Upper lobe of left lung (tissue), 6 donors: ENCODE measurements at regions not wholly inside any gene's neighbourhood (a gene's known extent, or its start where the extent isn't known, plus 50 kb on each side); places are given as distances from the start of the nearest gene placed in this dataset.

Experiments used
- ATAC-seq, 2 donors: fragments of 200-7000 bp; cut with Tn5 transposase; one replicate each; pipeline ENCODE4 v1.9.1; 2022; ENCODE audit warnings: mild to moderate bottlenecking in 2 of 2, moderate library complexity in 2 of 2; ENCODE audit not compliant: low FRiP score in 2 of 2
- DNase-seq, 2 donors: peaks; one replicate each; pipeline ENCODE4 v3.0.0-alpha.2; 2019 to 2020
- H3K27ac ChIP-seq, 4 donors: fragments of 200-600 bp; sonication (generic); one replicate each; pipeline ENCODE4 v1.5.1; 2016 to 2019
- H3K27me3 ChIP-seq, 4 donors: fragments of 200-600 bp; sonication (generic); one replicate each; pipeline ENCODE4 v1.5.1; 2017 to 2019
- H3K36me3 ChIP-seq, 4 donors: fragments of 200-600 bp; sonication (generic); one replicate each; pipeline ENCODE4 v1.5.1; 2016 to 2019
- H3K4me1 ChIP-seq, 4 donors: fragments of 200-600 bp; sonication (generic); one replicate each; pipeline ENCODE4 v1.5.1; 2018 to 2019
- H3K4me3 ChIP-seq, 4 donors: fragments of 200-600 bp; sonication (generic); one replicate each; pipeline ENCODE4 v1.5.1; 2017 to 2019; ENCODE audit warnings: mild to moderate bottlenecking in 2 of 4, moderate library complexity in 1 of 4
- H3K9me3 ChIP-seq, 4 donors: fragments of 200-600 bp; sonication (generic); one replicate each; pipeline ENCODE4 v1.5.1; 2018 to 2019
- CTCF ChIP-seq, 6 experiments: fragments of 450-650 bp in 4 of 6; fragments of 200-600 bp in 2 of 6; sonication (generic) in 2 of 6; IDR thresholded peaks; one replicate each; pipeline ENCODE4 v1.5.1; 2016 to 2019; ENCODE audit warnings: antibody characterized with exemption in 6 of 6
- EP300 ChIP-seq, 4 donors: sonication (generic); formaldehyde crosslinking; IDR thresholded peaks; one replicate each; pipeline ENCODE4 v1.5.1; 2017; ENCODE audit warnings: antibody characterized with exemption in 4 of 4, control low read depth in 2 of 4
- POLR2A ChIP-seq, 4 donors: fragments of 450-650 bp; IDR thresholded peaks; one replicate each; pipeline ENCODE4 v1.5.1; 2016 to 2017; ENCODE audit warnings: antibody characterized with exemption in 4 of 4, mild to moderate bottlenecking in 2 of 4
- POLR2AphosphoS5 ChIP-seq, 2 donors: sonication (generic); formaldehyde crosslinking; IDR thresholded peaks; one replicate each; pipeline ENCODE4 v1.5.1; 2017; ENCODE audit warnings: antibody characterized with exemption in 2 of 2
- WGBS, 2 donors: methylation state at CpG; one replicate each; pipeline ENCODE4 v1.1.5; 2017 to 2018; 5-methylcytosine and 5-hydroxymethylcytosine counted together
- donor health status: DM: no; HTN: no; CAD: no; lungs with moderate emphysema.
- donor health status: DM: no; HTN: yes; CAD: no; lungs with severe emphysema.

- WGBS, 2 donors = 68 to 76% methylated on average over 6 of the region's 6 CpGs
- ATAC-seq (no peak), DNase-seq (no peak)
- no peaks in the 10 kb centered on the region for H3K36me3 ChIP-seq
- H3K27ac ChIP-seq = no peak overlapping the region
- no peaks in the 10 kb centered on the region for H3K9me3 ChIP-seq
- H3K4me1 ChIP-seq = no peaks in the 10 kb centered on the region
- no peak overlapping the region for H3K4me3 ChIP-seq
- TF ChIP-seq EP300 (IDR thresholded peaks at IDR 0.05) = no peak
- no peak for TF ChIP-seq CTCF (IDR thresholded peaks at IDR 0.05)
- TF ChIP-seq POLR2AphosphoS5 (IDR thresholded peaks at IDR 0.05) = no peak
- no peak for TF ChIP-seq POLR2A (IDR thresholded peaks at IDR 0.05)
- no peaks in the 10 kb centered on the region for H3K27me3 ChIP-seq
These were observed 153.7 kb downstream of the SOX11 start for GRCh38 chr2:5845798-5846330.

- WGBS, 2 donors = 95 to 98% methylated on average over 7 of the region's 7 CpGs
- TF ChIP-seq POLR2A (IDR thresholded peaks at IDR 0.05) (no peak), EP300 (IDR thresholded peaks at IDR 0.05) (no peak), POLR2AphosphoS5 (IDR thresholded peaks at IDR 0.05) (no peak), CTCF (IDR thresholded peaks at IDR 0.05) (no peak)
- no peak for ATAC-seq
- H3K9me3 ChIP-seq = no peaks in the 10 kb centered on the region
- no peaks in the 10 kb centered on the region for H3K27me3 ChIP-seq
- no peaks in the 10 kb centered on the region for H3K36me3 ChIP-seq
- H3K27ac ChIP-seq = no peak overlapping the region
- H3K4me3 ChIP-seq = no peak overlapping the region
- DNase-seq = no peak
- no peaks in the 10 kb centered on the region for H3K4me1 ChIP-seq
These were observed 154.7 kb downstream of the SOX11 start for GRCh38 chr2:5846881-5847280.

GRCh38 chr2:5849562-5849961, 157.4 kb downstream of the SOX11 start:
- ATAC-seq (peak; percentile 35 to 86), DNase-seq (no peak)
- no peaks in the 10 kb centered on the region for H3K27me3 ChIP-seq
- 34 to 48% methylated on average over 3 of the region's 3 CpGs for WGBS, 2 donors
- no peaks in the 10 kb centered on the region for H3K9me3 ChIP-seq
- H3K4me3 ChIP-seq = no peak overlapping the region
- no peak overlapping the region for H3K27ac ChIP-seq
- TF ChIP-seq EP300 (IDR thresholded peaks at IDR 0.05) (peak in 2 of 4 donors; percentile 11 to 51), CTCF (IDR thresholded peaks at IDR 0.05) (no peak), POLR2AphosphoS5 (IDR thresholded peaks at IDR 0.05) (no peak), POLR2A (IDR thresholded peaks at IDR 0.05) (no peak)
- no peaks in the 10 kb centered on the region for H3K4me1 ChIP-seq
- no peaks in the 10 kb centered on the region for H3K36me3 ChIP-seq

- Histone ChIP-seq H3K36me3 (no peaks in the 10 kb centered on the region), H3K4me3 (no peak overlapping the region), H3K27me3 (no peaks in the 10 kb centered on the region), H3K4me1 (no peaks in the 10 kb centered on the region), H3K27ac (no peak overlapping the region), H3K9me3 (no peaks in the 10 kb centered on the region)
- DNase-seq (no peak), ATAC-seq (no peak)
- no peak for TF ChIP-seq EP300 (IDR thresholded peaks at IDR 0.05)
- no peak for TF ChIP-seq POLR2AphosphoS5 (IDR thresholded peaks at IDR 0.05)
- TF ChIP-seq CTCF (IDR thresholded peaks at IDR 0.05) = no peak
- TF ChIP-seq POLR2A (IDR thresholded peaks at IDR 0.05) = no peak
These were observed 159.2 kb downstream of the SOX11 start for GRCh38 chr2:5851410-5851809.

GRCh38 chr2:5854797-5855196, 162.6 kb downstream of the SOX11 start:
- WGBS, 2 donors = 88 to 89% methylated on average over 2 of the region's 2 CpGs
- no peaks in the 10 kb centered on the region for H3K27me3 ChIP-seq
- H3K4me1 ChIP-seq = no peaks in the 10 kb centered on the region
- H3K4me3 ChIP-seq = no peak overlapping the region
- no peak for TF ChIP-seq CTCF (IDR thresholded peaks at IDR 0.05)
- no peak for TF ChIP-seq POLR2A (IDR thresholded peaks at IDR 0.05)
- no peak for TF ChIP-seq EP300 (IDR thresholded peaks at IDR 0.05)
- no peak for TF ChIP-seq POLR2AphosphoS5 (IDR thresholded peaks at IDR 0.05)
- peaks cover 0 to 4% (median 0%) of the 10 kb centered on the region in 4 donors for H3K9me3 ChIP-seq
- DNase-seq (no peak), ATAC-seq (no peak)
- no peaks in the 10 kb centered on the region for H3K36me3 ChIP-seq
- H3K27ac ChIP-seq = no peak overlapping the region
